RPMI7951 (cell line): ENCODE measurements at regions not wholly inside any gene's neighbourhood (a gene's known extent, or its start where the extent isn't known, plus 50 kb on each side); places are given as distances from the start of the nearest gene placed in this dataset.
"Not testable (repeated sequence)": the region's sequence is repeated elsewhere in the genome, so short reads cannot be mapped to it uniquely, and the experiment has no call there.

ENCODE experiments used
- DNase-seq: peaks from one replicate; pipeline ENCODE4 v3.0.0-alpha.2; 2012; ENCODE audit warnings: low read depth

DNA sequence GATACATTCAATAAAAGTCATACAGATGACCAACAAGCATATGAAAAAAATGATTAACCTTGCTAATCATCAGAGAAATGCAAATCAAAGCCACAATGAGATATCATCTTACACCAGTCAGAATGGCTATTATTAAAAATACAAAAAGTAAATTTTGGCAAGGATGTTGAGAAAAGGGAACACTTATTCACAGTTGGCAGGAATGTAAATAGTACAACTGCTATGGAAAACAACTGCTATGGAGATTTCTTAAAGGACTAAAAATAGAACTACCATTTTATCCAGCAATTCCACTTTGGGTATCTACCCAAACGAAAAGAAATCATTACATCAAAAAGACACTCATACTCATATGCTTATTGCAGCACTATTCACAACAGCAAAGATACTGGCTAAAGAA, 1121.8 kb downstream of the TBL1XR1 start:
- no peak for DNase-seq

DNA sequence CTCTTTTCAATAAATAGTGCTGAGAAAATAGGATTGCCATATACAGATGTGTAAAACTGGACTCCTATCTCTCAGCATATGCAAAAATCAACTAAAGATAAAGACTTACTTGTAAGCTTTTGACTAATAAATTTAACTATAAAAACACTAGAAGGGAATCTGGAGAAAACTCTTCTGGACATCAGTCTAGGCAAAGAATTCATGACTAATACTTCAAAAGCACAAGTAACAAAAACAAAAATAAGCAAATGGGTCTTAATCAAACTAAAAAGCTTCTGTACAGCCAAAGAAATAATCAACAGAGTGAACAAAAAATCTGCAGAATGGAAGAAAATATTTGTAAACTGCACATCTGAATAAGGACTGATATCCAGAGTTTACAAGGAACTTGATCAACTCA, 1122.2 kb downstream of the TBL1XR1 start:
- DNase-seq: no peak

DNA sequence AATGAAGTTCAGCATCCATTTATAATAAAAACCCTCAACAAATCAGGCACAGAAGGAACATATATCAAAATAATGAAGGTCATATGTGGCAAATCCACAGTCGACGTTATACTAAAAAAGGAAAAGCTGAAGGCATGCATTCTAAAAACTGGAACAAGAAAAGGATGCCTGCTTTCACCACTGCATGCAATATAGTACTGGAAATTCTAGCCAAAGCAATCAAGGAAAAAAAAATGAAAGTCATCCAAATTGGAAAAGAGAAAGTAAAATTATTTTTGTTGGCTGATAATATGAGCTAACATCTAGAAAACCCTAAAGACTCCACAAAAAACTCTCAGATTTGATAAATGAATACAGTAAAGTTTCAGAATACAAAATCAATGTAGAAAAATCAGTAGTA, 1123.2 kb downstream of the TBL1XR1 start:
- no peak for DNase-seq

DNA sequence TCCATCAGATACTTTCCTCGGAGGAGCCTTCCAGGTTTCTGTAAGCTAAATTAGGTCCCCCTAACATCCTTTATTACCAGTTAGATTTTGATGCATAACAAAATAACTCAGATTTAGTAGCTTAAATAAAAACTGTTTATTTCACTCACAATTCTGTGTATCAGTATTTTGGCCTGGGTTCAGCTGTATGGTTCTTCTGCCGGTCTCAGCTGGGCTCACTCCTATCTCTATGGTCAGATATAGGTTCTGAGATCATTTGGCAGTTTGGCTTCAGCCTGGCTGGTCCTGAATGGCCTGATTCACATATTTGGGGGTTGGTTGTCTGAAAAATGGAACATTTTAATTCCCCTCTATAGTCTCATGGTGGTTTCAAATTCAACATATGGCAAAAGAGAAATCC, 1125.3 kb downstream of the TBL1XR1 start:
- DNase-seq: no peak

DNA sequence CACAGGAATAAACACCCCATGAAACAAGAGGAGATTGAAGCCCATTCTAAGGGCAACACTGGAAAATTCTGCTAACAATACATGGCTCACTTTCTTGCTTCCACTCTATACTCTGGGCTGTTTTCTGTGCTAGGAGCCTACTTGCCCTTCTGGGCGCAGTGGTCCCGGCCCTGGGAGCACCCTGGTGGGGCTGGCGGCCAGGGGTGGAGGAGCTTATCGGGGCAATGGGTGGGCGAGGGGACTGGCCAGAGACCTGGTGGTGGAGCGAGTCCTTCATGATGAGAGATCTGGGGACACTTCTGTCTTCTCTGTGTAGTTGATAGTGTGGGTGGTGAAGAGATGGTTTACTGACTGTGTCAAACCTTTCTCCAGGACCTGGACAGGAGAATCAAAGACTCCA, 1128.5 kb downstream of the TBL1XR1 start:
- DNase-seq: no peak

DNA sequence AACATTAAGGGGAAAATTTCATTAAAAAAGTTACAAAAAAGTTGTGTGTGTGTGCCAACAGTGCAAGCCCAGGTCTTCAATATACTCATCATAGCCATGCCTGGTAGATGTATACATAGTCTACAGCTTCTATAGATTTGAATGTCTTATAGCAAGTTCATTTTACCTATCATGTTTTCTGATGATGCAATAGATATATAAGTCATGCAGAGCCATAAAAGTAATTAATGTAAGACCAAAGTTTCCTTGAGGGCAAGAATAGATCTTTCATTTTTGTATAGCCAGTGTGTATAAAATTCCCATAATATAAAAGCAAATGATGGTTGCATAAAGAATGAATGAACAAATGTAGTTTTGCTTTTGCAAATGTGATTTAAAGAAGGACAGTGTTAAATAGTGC, 1138.4 kb downstream of the TBL1XR1 start:
- no peak for DNase-seq

DNA sequence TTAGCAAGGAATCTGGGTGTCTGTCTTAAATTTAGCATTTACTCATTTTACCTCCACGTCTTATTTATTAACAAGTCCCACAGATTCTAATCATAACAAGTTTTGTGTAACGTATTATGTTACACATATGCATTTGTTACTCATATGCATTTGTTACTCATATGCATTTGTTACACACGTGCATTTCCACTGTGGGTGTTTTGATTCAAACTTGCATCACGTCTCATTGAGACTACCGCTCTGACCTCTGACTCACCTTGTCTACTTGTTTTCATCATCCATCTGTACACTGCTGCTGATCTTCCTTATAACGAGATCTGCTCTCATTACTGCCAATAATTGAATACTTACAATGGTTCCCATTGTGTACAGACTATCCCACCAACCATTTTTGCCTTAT, 1141.4 kb downstream of the TBL1XR1 start:
- no peak for DNase-seq

DNA sequence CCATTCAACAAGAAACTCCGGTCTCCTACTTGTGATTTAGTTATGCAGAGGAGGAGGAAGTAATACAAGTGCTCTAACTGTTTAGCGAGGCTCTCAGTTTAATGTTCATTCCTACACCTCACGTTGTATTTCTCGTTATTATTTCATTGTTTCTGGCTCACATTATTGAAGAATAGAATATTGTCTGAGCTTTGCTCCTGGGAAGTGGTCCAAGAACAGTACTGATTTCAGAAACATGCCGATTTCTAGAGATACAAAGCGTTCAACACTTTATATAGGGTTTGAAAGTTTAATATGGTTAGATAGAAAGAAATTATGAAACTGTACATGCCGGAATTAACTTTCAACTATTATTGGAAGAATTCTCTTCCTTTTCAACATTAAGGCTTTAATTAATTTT, 1145.5 kb downstream of the TBL1XR1 start:
- DNase-seq: no peak

DNA sequence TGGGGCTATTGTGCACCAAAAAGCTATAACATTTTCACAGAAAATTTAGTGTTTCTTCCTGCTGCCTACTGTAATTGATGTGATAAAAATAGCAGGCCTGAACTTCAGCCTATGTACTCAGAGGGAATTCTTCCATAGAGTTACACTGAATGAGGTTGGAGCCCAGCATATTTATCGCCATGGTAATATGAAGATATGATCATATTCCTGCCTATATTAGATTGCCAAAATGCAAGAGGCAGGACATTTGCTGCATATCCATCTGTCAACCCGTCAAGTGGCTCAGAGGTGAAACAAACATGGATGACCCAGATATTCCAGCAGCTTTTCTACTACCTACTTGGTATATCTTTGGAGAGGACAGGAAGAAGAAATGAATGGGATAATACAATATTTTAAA, 1150.6 kb downstream of the TBL1XR1 start:
- no peak for DNase-seq

DNA sequence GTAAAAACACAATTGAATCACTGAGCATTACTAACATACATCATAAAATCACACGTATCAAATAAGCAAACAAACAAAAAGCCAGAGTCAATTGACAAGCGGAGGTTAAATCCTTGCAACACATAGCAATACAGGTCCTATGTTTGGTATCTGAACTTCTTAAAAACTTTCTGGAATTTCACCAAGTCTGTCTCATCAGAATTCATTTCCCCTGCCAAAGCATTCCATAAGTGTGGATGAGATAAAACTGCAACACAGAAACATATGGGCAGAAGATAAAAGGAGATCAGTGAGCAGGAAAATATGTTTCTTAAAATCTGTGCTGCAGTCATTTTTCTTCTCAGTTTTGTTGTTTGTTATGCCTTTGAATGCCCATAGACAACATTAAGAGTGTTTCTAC, 1155.5 kb downstream of the TBL1XR1 start:
- DNase-seq: no peak

DNA sequence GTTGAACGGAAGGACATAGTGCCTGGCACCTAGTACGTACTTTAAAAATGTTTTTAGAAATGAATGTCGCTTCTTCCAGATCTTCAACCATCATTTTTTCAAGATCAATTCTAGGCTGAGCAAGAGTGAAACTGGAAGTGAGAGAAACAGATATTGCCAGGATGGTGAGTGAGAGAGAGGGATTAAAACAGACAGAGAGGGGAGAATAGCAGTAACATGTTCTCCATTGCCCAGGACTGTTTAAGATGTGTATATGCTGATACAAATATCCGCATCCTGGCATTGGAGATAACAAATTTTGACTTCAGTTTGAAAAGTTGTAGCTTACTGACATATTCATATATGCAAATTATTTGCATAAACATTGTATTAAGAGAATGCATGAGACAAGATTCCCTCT, 1156.1 kb downstream of the TBL1XR1 start:
- DNase-seq: no peak

DNA sequence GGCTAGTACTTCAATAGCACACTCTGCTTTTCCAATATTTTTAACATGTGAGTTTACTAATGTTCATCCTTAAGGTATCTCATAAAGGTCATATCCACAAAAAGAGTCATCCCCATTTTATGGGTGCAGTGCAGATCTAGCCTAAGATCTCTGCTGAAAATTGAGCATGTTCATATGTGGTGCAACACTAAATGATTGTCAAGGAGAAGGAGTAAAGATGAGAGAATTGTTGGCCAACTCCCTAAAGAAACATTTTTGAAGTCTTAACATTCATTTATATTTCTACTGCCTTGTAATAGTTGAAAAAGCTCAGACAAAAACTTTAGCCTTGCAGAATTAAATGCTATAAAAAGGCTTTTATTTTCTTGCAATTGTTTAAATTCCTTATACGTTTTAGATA, 1159.6 kb downstream of the TBL1XR1 start:
- no peak for DNase-seq

DNA sequence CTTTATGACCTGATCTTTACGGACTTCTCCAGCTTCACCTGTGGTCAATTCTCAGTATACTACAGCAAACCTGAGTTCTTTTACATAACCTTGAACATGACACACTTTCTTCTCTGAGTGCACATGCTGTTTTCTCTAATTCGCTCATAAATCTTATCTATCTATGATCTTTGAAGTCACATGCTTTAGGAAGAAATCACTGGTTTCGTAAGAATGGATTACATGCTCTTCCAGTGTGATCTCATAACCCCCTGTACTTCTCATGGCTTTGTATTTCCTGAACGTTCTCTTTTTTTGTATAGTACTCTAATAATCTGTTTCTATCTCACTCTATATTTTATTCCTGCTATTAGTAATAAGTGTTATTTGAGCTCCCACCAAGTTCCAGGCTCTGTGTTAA, 1165.2 kb downstream of the TBL1XR1 start:
- DNase-seq: no peak

DNA sequence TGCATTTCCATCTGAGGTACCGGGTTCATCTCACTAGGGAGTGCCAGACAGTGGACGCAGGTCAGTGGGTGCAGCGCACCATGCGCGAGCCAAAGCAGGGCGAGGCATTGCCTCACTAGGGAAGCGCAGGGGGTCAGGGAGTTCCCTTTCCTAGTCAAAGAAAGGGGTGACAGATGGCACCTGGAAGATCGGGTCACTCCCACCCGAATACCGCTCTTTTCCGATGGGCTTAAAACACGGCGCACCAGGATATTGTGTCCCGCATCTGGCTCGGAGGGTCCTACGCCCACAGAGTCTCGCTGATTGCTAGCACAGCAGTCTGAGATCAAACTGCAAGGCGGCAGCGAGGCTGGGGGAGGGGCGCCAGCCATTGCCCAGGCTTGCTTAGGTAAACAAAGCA, 1157.1 kb downstream of the NAALADL2 start:
- DNase-seq: not testable (repeated sequence)

DNA sequence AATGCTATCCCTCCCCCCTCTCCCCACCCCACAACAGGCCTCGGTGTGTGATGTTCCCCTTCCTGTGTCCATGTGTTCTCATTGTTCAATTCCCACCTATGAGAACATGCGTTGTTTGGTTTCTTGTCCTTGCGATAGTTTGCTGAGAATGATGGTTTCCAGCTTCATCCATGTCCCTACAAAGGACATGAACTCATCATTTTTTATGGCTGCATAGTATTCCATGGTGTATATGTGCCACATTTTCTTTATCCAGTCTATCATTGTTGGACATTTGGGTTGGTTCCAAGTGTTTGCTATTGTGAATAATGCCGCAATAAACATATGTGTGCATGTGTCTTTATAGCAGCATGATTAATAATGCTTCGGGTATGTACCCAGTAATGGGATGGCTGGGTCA, 1156.1 kb downstream of the NAALADL2 start:
- not testable (repeated sequence) for DNase-seq

DNA sequence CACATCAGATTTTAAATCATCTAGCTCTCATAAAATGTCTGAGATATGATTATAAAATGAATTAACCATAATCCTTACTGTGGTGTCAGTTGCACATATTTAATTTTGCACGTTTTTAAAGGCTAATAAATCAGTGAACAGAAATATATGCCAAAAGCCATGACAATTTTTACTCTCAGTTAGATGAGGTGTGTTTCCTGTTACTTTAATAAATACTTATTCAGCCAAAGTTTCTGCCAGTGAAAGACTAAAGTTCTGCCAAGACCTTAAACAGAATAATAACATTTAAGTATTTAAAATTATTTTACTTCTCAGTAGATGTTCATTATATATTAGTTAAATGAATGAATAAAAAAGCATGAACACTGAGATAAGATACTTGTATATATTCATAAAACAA, 1150.1 kb downstream of the NAALADL2 start:
- DNase-seq: no peak

DNA sequence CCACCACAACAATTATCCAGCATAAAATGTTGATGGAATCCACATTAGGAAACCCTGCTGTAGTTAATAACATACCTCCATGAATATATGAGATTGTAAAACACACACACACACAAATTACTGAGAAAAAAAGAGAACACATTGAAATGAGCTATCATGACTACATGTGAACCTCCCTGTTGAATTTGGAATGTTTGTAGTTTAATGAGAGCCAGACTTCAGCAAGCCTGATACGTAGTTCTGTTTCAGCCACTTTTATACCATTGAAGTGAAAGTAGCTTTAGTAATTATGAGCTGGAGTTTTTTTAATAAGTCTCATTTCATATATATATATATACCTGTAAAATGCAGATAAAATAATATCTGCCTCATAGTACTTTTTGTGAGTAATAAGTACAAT, 1146.4 kb downstream of the NAALADL2 start:
- no peak for DNase-seq

DNA sequence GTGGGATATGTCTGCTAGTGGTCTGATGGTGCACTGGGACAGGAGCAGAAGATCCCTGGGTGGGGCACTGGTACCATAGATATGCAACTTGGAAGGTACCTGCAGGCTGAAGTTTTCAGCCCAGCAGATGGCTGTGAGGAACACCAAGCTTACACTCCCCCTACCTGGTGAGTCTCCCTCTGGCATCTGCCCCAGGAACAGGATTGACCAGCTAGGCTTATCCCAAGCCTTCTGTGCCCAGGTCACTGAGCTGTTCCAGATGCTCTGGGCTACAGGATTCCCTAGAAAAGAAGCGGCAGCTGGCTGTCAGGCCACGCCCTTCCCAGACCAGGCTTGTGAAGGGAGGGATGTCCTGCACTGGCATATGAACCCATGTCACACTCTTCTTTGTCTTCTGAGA, 1130.0 kb downstream of the NAALADL2 start:
- no peak for DNase-seq

DNA sequence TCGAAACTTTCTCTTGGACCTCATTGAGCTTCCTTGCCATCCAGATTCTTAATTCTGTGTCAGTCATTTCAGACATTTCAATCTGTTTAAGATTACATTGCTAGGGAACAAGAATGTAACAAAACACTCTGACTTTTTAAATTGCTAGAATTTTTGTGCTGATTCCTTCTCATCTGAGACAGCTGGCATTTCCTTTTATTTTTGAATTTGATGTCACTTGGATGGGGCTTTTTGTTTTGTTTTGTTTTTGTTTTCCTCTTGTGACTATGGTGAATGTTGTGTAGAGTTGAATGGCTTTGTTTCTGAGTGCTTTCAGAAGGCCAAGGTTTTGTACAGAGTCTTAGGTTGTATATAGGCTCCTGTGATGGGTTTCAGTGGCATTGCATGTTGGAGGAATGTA, 1129.3 kb downstream of the NAALADL2 start:
- DNase-seq: no peak

DNA sequence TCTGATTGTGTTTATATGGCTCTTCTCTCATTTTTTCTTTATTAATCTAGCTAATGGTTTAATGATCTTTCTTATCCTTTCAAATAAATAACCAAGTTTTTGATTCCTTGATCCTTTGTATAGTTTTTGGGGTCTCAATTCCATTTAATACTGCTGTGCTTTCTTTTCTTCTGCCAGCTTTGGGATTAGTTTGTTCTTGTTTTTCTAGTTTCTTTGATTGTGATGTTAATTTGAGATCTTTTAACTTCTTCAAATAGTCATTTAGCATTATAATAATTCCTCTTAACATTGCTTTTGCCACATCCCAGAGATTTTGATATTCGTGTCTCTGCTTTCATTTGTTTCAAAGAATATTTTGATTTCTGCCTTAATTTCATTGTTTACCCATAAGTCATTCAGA, 1126.6 kb downstream of the NAALADL2 start:
- DNase-seq: no peak

DNA sequence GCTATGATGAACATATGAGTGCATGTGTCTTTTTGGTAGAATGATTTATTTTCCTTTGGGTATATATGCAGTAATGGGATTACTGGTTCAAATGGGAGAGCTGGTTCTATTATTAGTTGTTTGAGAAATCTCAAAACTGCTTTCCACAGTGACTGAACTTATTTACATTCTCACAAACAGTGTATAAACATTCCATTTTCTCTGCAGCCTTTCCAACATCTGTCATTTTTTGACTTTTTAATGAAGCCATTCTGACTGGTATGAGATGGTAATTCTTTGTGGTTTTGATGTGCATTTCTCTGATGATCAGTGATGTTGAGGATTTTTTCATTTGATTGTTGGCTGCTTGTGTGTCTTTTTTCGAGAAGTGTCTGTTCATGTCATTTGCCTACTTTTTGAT, 1124.2 kb downstream of the NAALADL2 start:
- DNase-seq: no peak

DNA sequence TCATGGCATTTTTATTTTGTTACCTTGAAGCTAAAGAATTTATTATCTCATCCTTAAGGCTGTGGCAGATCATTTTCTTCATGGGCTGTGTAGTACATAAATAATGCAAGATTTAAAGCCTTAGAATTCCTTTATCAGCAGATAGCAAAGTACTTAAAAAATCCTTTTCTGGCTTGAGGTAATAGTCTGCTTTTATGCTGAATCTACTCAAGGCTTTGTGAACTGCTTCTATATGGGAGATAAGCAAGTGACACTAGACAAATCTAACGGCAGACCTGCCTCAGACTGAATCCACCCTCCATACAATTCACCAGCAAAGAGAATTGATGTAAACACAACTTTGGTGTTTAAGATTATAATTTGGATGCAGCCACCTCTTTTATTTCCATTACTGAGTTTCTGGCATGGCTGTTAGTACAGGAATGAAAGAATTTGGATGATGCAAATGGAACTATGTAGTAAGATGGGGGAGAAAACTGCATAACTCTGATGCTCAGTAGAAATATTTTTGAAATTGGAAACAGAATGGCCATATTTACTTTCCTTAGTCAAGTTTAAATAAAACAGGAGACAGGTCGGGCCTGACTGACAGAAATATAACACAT, 1121.5 kb downstream of the NAALADL2 start:
- no peak for DNase-seq

DNA sequence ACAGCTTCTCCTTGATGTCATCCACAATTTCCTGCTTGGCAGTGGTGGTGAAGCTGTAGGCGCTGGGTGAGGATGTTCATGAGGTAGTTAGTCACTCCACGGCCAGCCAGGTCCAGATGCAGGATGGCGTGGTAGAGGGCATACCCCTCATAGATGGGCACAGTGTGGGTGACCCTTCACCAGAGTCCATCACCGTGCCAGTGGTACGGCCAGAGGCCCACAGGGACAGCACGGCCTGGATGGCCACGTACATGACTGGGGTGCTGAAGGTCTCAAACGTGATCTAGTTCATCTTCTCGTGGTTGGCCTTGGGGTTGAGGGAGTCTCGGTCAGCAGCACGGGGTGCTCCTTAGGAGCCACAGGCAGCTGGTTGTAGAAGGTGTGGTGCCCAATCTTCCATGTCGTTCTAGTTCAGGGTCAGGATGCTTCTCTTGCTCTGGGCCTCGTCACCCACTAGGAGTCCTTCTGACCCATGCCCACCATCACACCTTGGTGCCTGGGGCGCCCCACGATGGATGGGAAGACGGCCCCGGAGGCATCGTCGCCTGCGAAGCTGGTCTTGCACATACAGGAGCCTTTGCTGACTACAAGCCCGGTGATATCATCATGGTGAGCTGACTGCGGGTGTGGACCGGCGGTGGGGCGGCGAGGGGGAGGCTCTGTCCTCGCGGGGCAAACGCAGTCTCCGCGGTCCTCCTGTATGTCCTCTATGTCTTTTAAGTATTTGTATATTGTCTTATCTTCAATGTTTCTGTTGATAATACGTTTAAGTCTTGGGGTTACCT, 1119.0 kb downstream of the NAALADL2 start:
- DNase-seq: no peak

DNA sequence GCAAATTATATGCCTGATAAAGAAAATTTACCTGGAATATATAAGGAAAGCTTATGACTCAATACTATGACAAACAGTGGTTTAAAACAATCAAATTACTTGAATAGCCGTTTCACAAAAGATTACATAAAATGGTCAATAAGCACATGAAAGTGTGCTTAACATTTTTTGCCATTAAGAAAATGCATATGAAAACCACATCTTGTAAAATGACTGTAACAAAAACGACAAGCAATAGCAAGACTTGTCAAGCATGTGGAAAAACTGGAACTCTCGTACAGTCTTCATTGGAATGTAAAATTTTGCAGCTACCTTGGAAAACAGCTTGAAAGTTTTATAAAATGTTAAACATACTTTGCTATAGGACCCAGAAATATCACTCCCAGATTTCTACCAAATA, 1110.3 kb downstream of the NAALADL2 start:
- no peak for DNase-seq
